Smooth muscle cell (in vitro differentiated cells): ENCODE measurements at regions not wholly inside any gene's neighbourhood (a gene's known extent, or its start where the extent isn't known, plus 50 kb on each side); places are given as distances from the start of the nearest gene placed in this dataset. TPM values are rescaled to one million over a fixed set of nuclear protein-coding genes. Genes with fewer than 3 reads are reported as not detected.
"Not testable (repeated sequence)": the region's sequence is repeated elsewhere in the genome, so short reads cannot be mapped to it uniquely, and the experiment has no call there.

Experiments used
- DNase-seq: peaks from one replicate; lab custom pipeline; 2025; ENCODE audit not compliant: unreplicated experiment; lab: John Stamatoyannopoulos, UW
- H2AFZ ChIP-seq: fragments of 200-600 bp; sonication (generic); 2 replicates; pipeline ENCODE4 v1.6.0; 2016; ENCODE audit warnings: antibody characterized with exemption, low read depth, mild to moderate bottlenecking
- H3F3A ChIP-seq: fragments of 200-600 bp; sonication (generic); 2 replicates; pipeline ENCODE4 v1.6.0; 2017; ENCODE audit warnings: antibody characterized with exemption, low read depth
- H3K27ac ChIP-seq: fragments of 200-600 bp; sonication (generic); 2 replicates; pipeline ENCODE4 v1.5.1; 2016; ENCODE audit warnings: low read depth, mild to moderate bottlenecking
- H3K27me3 ChIP-seq: fragments of 200-600 bp; sonication (generic); 2 replicates; pipeline ENCODE4 v1.6.1; 2016; ENCODE audit warnings: low read depth, mild to moderate bottlenecking
- H3K36me3 ChIP-seq: fragments of 200-600 bp; sonication (generic); 2 replicates; pipeline ENCODE4 v1.5.1; 2016; ENCODE audit warnings: low read depth
- H3K4me1 ChIP-seq: fragments of 200-600 bp; sonication (generic); 2 replicates; pipeline ENCODE4 v1.5.1; 2016; ENCODE audit warnings: low read depth
- H3K4me2 ChIP-seq: fragments of 200-600 bp; sonication (generic); 2 replicates; pipeline ENCODE4 v1.6.0; 2016; ENCODE audit warnings: mild to moderate bottlenecking
- H3K4me3 ChIP-seq: fragments of 200-600 bp; sonication (generic); 2 replicates; pipeline ENCODE4 v1.5.1; 2016; ENCODE audit warnings: mild to moderate bottlenecking
- H3K79me2 ChIP-seq: fragments of 200-600 bp; sonication (generic); 2 replicates; pipeline ENCODE4 v1.6.0; 2016; ENCODE audit warnings: low read depth, mild to moderate bottlenecking
- H3K9ac ChIP-seq: fragments of 200-600 bp; sonication (generic); 2 replicates; pipeline ENCODE4 v1.6.0; 2016; ENCODE audit warnings: low read depth
- H3K9me3 ChIP-seq: fragments of 200-600 bp; sonication (generic); replicated peaks from 2 replicates; pipeline ENCODE4 v1.5.1; 2016; ENCODE audit warnings: low read depth
- H4K20me1 ChIP-seq: fragments of 200-600 bp; sonication (generic); 2 replicates; pipeline ENCODE4 v1.6.0; 2016; ENCODE audit warnings: low read depth
- WGBS: methylation state at CpG from one replicate; pipeline ENCODE4 v1.1.7; 2016; ENCODE audit warnings: low lambda C conversion rate; 5-methylcytosine and 5-hydroxymethylcytosine counted together
- small RNA-seq: library from RNA; depleted of rRNA; stranded (forward); fragments of <200 nt; gene quantifications from one replicate; pipeline ENCODE3, GENCODE V24; 2014
- TF ChIP-seq, protein P1 (sequence below): fragments of 200-600 bp; sonication (generic); IDR thresholded peaks from 2 replicates; pipeline ENCODE4 v1.5.1; 2017; ENCODE audit warnings: borderline replicate concordance, mild to moderate bottlenecking, antibody characterized with exemption; ENCODE audit not compliant: insufficient read depth, poor library complexity, severe bottlenecking

DNA sequence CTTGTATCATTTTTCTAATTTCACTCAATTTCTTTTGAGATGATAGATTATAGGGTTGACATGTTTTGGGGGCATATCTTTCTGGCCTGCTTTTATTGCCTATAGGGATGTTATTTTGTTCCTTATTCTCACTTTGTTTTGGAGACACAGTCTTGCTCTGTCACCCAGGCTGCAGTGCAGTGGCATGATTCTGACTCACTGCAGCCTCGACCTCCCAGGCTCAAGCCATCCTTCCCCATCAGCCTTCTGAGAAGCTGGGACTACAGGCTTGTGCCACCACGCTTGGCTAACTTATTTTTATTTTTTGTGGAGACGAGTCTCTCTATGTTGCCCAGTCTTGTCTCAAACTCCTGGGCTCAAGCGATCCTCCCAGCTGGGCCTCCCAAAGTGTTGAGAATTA lies 72.8 kb upstream of the FAN1 start:
- H3K4me2 ChIP-seq = no peak overlapping the region
- H3K79me2 ChIP-seq = no peaks in the 10 kb centered on the region
- no peaks in the 10 kb centered on the region for H3K36me3 ChIP-seq
- no peak overlapping the region for H3K27ac ChIP-seq
- no peaks in the 10 kb centered on the region for H3K9me3 ChIP-seq
- no peaks in the 10 kb centered on the region for H3K27me3 ChIP-seq
- DNase-seq = no peak
- no peak overlapping the region for H3K9ac ChIP-seq
- no peaks in the 10 kb centered on the region for H3F3A ChIP-seq
- 92% methylated on average over 4 of the region's 4 CpGs for WGBS
- H4K20me1 ChIP-seq = no peaks in the 10 kb centered on the region
- H3K4me1 ChIP-seq = peaks cover 3% of the 10 kb centered on the region
- H3K4me3 ChIP-seq = no peak overlapping the region
- H2AFZ ChIP-seq = no peak overlapping the region
- TF ChIP-seq, protein P1, sequence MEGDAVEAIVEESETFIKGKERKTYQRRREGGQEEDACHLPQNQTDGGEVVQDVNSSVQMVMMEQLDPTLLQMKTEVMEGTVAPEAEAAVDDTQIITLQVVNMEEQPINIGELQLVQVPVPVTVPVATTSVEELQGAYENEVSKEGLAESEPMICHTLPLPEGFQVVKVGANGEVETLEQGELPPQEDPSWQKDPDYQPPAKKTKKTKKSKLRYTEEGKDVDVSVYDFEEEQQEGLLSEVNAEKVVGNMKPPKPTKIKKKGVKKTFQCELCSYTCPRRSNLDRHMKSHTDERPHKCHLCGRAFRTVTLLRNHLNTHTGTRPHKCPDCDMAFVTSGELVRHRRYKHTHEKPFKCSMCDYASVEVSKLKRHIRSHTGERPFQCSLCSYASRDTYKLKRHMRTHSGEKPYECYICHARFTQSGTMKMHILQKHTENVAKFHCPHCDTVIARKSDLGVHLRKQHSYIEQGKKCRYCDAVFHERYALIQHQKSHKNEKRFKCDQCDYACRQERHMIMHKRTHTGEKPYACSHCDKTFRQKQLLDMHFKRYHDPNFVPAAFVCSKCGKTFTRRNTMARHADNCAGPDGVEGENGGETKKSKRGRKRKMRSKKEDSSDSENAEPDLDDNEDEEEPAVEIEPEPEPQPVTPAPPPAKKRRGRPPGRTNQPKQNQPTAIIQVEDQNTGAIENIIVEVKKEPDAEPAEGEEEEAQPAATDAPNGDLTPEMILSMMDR = no peak

DNA sequence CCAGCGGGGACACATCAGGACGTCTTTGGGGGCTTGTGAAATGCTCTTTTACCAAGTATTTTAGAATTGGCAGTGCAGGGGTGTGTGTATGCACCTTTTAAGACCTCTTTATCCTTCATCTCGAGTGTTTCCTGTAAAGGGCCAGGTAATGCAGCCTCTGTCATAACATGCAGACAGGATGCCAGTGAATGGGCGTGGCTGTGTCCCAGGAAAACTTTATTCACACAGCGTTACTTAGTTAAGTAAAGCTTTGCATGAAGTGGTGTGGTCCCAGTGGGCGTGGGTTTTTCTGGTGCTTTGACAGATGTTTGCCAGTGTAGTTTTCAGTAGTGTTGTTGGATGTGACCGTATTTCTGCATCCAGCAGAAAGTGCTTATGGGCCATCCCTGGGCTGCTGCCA lies 70.3 kb upstream of the FAN1 start:
- WGBS = 80% methylated on average over 7 of the region's 7 CpGs
- H3K27ac ChIP-seq = not testable (repeated sequence)

DNA sequence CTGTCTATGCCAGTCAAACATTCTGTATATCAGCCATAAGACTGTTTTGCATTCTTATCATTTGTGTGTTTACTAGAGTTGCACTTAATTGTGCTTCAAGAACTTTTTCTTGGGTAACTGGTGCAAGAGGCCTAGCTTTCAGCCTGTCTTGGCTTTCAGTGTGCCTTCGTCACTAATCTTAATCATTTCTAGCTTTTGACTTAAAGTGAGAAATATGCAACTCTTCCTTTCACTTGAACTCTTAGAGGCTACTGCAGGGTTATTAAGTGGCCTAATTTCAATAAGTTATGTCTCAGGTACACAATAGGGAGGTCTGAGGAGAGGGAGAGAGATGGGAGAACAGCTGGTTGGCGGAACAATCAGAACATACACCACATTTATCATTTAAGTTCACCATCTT lies 62.1 kb upstream of the FAN1 start:
- H3K9ac ChIP-seq, H3K36me3 ChIP-seq, DNase-seq, H4K20me1 ChIP-seq, H3K9me3 ChIP-seq, H3K27ac ChIP-seq, H3K4me2 ChIP-seq, H3K79me2 ChIP-seq, H3F3A ChIP-seq, H3K27me3 ChIP-seq, H3K4me1 ChIP-seq, H3K4me3 ChIP-seq, H2AFZ ChIP-seq: not testable (repeated sequence)
- WGBS = 100% methylated on average over 2 of the region's 2 CpGs

More for the DNA sequence above, 70.3 kb upstream of the FAN1 start:
- H3K4me1 ChIP-seq, H3K9ac ChIP-seq, H2AFZ ChIP-seq, H3K36me3 ChIP-seq, H3K9me3 ChIP-seq, H3F3A ChIP-seq, H4K20me1 ChIP-seq, H3K79me2 ChIP-seq, H3K4me3 ChIP-seq, DNase-seq, H3K4me2 ChIP-seq, H3K27me3 ChIP-seq: not testable (repeated sequence)

DNA sequence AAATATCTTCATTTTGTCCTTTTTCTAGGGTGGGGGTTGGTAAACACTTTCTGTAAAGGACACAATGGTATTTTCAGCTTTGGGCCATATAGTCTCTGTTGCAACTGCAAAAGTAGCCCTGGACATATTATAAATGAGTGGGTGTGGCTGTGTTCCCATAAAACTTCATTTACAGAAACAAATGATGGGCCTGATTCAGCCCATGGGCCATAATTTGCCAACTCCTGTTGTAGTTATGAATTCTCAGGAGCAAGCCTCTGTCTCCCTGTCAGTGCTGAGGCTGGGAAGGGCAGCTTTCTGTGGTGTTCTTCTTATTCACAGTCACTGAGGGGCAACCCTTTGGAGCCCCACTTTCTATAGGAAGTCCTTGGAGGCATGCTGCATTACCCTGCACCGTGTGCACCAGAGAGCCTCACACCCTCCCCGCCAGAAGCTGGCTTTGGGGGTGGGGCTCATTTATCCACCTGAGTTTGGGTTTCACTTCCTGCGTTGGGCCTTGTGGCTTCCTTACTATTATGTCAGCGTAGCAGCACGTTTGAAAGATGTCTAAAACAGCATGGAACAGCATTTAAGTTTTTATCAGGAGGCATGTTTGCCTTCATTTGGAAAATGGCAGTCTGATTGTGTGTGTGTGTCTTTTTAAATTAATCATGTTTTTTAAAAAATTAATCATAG lies 60.8 kb upstream of the FAN1 start:
- not testable (repeated sequence) for H3K27me3 ChIP-seq, H3K4me1 ChIP-seq, H3K79me2 ChIP-seq, H3K4me2 ChIP-seq, H3K36me3 ChIP-seq, H3K4me3 ChIP-seq, H3K9ac ChIP-seq, H3F3A ChIP-seq, H4K20me1 ChIP-seq, H3K9me3 ChIP-seq, DNase-seq, H3K27ac ChIP-seq, H2AFZ ChIP-seq
- WGBS = 61% methylated on average over 5 of the region's 5 CpGs

DNA sequence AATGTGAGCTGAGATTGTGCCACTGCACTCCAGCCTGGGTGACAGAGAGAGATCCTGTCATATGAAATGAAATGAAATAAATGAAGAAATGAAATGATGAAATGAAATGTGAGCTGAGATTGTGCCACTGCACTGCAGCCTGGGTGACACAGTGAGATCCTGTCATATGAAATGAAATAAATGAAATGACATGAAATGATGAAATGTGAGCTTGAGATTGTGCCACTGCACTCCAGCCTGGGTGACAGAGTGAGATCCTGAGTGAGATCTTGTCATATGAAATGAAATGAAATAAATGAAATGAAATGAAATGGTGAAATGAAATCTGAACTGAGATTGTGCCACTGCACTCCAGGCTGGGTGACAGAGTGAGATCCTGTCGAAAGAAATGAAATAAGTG lies 58.2 kb upstream of the FAN1 start:
- H3F3A ChIP-seq, H4K20me1 ChIP-seq, H3K27ac ChIP-seq, H3K4me2 ChIP-seq, H3K4me1 ChIP-seq, H3K9me3 ChIP-seq, H3K36me3 ChIP-seq, H3K9ac ChIP-seq, H2AFZ ChIP-seq, DNase-seq, H3K4me3 ChIP-seq, H3K27me3 ChIP-seq, H3K79me2 ChIP-seq: not testable (repeated sequence)
- WGBS = 71% methylated on average over 1 of the region's 1 CpG

Small RNA genes lying in the stretch of these regions (small RNA-seq; reads per million reads assigned to genes)
- not detected for gene RN7SL82P
